ENCODE measurements at regions not wholly inside any gene's neighbourhood (a gene's known extent, or its start where the extent isn't known, plus 50 kb on each side); places are given as distances from the start of the nearest gene placed in this dataset.
"Not testable (repeated sequence)": the region's sequence is repeated elsewhere in the genome, so short reads cannot be mapped to it uniquely, and the experiment has no call there.

- Histone ChIP-seq H3K36me3 (ENCODE audit: insufficient read depth, low read length) (no peaks in the 10 kb centered on the region), H3K9me2 (ENCODE audit: insufficient read depth, low read length) (no peaks in the 10 kb centered on the region), H3K79me2 (replicated peaks; ENCODE audit: insufficient read depth, low read length) (no peaks in the 10 kb centered on the region), H3K4me3 (ENCODE audit: low read length) (no peak overlapping the region), H3K9me3 (ENCODE audit: low read length) (no peaks in the 10 kb centered on the region), H2AFZ (ENCODE audit: low read depth, low read length) (no peak overlapping the region), H3F3A (ENCODE audit: insufficient read depth, low read length, poor library complexity, severe bottlenecking) (no peaks in the 10 kb centered on the region), H3K27me3 (ENCODE audit: insufficient read depth, low read depth, low read length) (no peaks in the 10 kb centered on the region), H3K27ac (ENCODE audit: low read length) (no peak overlapping the region), H3K9ac (ENCODE audit: low read length) (no peak overlapping the region), H4K20me1 (ENCODE audit: insufficient read depth) (no peaks in the 10 kb centered on the region), H3K4me2 (ENCODE audit: low read length) (no peak overlapping the region)
- TF ChIP-seq REST (IDR thresholded peaks at IDR 0.05; ENCODE audit: borderline replicate concordance), result no peak
- TF ChIP-seq POLR2AphosphoS5 (IDR thresholded peaks at IDR 0.05), result no peak
- no peak for TF ChIP-seq SMC3 (conservative IDR thresholded peaks at IDR 0.05; ENCODE audit: poor library complexity)
- TF ChIP-seq MXI1 (conservative IDR thresholded peaks at IDR 0.05; ENCODE audit: poor library complexity, severe bottlenecking), result no peak
- TF ChIP-seq EP300 (conservative IDR thresholded peaks at IDR 0.05; ENCODE audit: poor library complexity, severe bottlenecking), result no peak
- TF ChIP-seq TAF1 (IDR thresholded peaks at IDR 0.05; ENCODE audit: low read depth), result no peak
- no peak for TF ChIP-seq CTCF (IDR thresholded peaks at IDR 0.05; ENCODE audit: poor library complexity, severe bottlenecking)
- TF ChIP-seq RAD21 (conservative IDR thresholded peaks at IDR 0.05), result no peak
- TF ChIP-seq EZH2 (IDR thresholded peaks at IDR 0.05; ENCODE audit: borderline replicate concordance, insufficient read depth, low read length, poor library complexity, severe bottlenecking), result no peak
Observed at GRCh38 chr3:26091096-26091495, 301.2 kb downstream of the OXSM start.

GRCh38 chr3:26091626-26092025 lies 301.7 kb downstream of the OXSM start:
- no peaks in the 10 kb centered on the region for H3K9me2 ChIP-seq (ENCODE audit: insufficient read depth, low read length)
- no peak overlapping the region for H3K4me2 ChIP-seq (ENCODE audit: low read length)
- H3K27me3 ChIP-seq (ENCODE audit: insufficient read depth, low read depth, low read length), result no peaks in the 10 kb centered on the region
- H3K9ac ChIP-seq (ENCODE audit: low read length), result no peak overlapping the region
- no peak overlapping the region for H3K27ac ChIP-seq (ENCODE audit: low read length)
- no peaks in the 10 kb centered on the region for H3F3A ChIP-seq (ENCODE audit: insufficient read depth, low read length, poor library complexity, severe bottlenecking)
- no peaks in the 10 kb centered on the region for H3K79me2 ChIP-seq (replicated peaks; ENCODE audit: insufficient read depth, low read length)
- no peak for TF ChIP-seq REST (IDR thresholded peaks at IDR 0.05; ENCODE audit: borderline replicate concordance)
- H3K4me3 ChIP-seq (ENCODE audit: low read length), result no peak overlapping the region
- no peaks in the 10 kb centered on the region for H4K20me1 ChIP-seq (ENCODE audit: insufficient read depth)
- no peak overlapping the region for H2AFZ ChIP-seq (ENCODE audit: low read depth, low read length)
- no peaks in the 10 kb centered on the region for H3K9me3 ChIP-seq (ENCODE audit: low read length)
- no peaks in the 10 kb centered on the region for H3K36me3 ChIP-seq (ENCODE audit: insufficient read depth, low read length)

GRCh38 chr3:26097111-26097510 lies 307.2 kb downstream of the OXSM start:
- not testable (repeated sequence) for H3K4me3 ChIP-seq (ENCODE audit: low read length); H3F3A ChIP-seq (ENCODE audit: insufficient read depth, low read length, poor library complexity, severe bottlenecking); H3K27me3 ChIP-seq (ENCODE audit: insufficient read depth, low read depth, low read length)

More at GRCh38 chr3:26097111-26097510, 307.2 kb downstream of the OXSM start:
- not testable (repeated sequence) for H3K4me2 ChIP-seq (ENCODE audit: low read length); H2AFZ ChIP-seq (ENCODE audit: low read depth, low read length); H3K27ac ChIP-seq (ENCODE audit: low read length); H3K79me2 ChIP-seq (replicated peaks; ENCODE audit: insufficient read depth, low read length); H3K9me2 ChIP-seq (ENCODE audit: insufficient read depth, low read length); H3K36me3 ChIP-seq (ENCODE audit: insufficient read depth, low read length); H4K20me1 ChIP-seq (ENCODE audit: insufficient read depth); H3K9me3 ChIP-seq (ENCODE audit: low read length); H3K9ac ChIP-seq (ENCODE audit: low read length)

All from neural cell (in vitro differentiated cells).